HG03354 (cell line): ENCODE measurements at regions not wholly inside any gene's neighbourhood (a gene's known extent, or its start where the extent isn't known, plus 50 kb on each side); places are given as distances from the start of the nearest gene placed in this dataset.

Experiments used
- ATAC-seq: cut with Tn5 transposase; IDR thresholded peaks from one replicate; pipeline ENCODE4 v1.9.1; 2021; ENCODE audit warnings: mild to moderate bottlenecking; ENCODE audit not compliant: unreplicated experiment, poor library complexity, severe bottlenecking

DNA sequence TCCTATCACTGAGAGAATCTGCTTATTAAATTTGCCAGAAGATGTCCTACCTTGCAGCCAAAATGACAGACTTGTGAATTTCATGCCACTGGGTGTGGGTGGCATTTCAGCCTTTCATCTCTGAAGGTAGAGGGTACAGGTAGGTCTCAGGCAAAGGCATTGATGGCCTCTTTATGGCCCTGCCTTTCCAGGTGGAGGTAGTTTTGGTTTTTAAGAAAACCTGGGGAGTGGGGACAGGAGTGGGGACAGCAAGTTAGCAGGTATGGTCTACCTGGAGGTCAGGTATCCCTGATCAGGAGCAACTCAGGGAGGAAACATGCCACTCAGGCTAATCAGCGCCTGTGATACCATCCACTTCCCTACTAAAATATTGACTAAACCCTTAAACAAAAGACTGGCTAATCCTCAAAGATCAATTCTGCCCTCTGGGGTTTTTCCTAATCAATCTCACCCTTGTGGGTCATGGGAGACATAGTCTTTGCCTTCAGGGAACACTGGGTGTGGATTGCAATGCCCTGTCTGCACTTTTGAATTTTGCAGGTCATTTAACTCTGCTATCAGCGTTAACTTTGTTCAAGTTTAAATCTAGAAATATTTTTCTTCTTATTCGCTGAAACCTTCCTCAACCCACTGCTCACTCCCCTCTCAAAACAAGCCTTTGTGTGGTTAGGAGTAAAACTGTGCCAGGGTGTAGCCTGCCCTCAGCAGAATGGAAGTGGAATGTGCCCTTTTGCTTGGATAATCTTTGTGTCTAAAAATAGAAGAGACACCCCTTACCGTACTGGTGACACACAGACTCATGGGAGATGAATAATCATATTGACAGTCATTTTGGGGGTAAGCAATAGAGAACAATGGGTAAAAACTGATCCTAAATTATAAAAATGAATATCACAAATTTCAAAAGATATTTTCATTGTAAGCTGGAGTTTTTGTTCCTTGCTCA is 233.7 kb downstream of the COG6 start:
- ATAC-seq: no peak

DNA sequence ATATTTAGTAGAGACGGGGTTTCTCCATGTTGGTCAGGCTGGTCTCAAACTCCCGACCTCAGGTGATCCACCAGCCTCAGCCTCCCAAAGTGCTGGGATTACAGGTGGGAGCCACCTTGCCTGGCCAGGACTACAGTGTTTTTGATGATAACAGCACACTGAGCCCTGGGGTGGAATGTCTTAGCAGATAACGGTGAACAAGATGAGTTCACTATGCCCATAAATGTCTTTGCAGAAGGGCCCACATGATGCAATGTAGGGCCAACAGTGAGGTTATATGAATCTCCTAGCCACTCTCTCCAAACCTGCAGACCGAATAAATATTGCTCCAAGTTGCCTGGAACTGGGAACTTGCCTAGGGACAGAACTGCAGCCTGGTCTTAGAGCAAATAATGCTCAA is 235.1 kb downstream of the COG6 start:
- no peak for ATAC-seq

DNA sequence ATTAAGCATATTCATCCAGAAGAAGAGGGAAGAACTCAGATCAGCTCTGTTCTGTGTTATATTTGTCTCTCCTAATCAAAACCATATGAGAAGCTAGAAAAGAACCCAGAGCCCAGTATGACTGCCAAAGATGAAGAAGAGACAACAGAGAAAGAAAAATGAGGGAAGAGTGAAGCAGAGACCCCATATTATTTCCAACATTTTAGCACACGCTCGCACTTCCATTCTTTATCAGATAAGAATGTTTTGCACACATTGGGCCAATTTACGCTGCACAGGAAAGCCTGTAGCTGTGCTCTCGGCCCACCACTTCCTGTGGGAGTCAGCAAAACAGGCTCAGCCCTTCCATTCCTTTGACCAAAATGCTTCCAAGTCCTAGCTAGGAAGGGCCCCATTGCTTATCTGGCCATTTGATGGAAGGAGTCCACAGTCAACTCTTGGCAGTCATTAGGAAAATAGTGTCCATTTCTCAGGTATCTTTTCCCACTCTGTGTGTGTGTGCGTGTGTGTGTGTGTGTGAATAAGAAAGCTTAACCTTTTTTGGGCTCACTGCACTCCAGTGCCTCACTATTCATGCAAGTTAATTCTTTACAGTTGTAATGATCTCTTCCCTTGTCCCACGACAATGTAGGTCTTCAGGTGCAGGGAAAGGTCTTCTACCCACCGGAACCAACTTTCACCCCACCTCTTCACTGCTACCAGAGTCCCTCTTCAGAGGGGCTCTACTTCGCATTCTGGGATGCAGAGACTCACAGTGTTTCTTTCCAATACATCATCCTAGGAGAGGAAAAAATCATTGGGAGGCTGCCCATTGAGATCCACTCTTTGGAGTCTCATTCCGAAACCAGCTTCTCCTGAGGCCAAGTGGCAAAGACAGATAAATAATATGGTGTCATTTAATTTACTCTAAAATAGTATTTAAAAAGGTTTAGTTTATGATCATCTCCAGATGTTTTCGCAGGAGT is 237.5 kb downstream of the COG6 start:
- ATAC-seq: no peak

DNA sequence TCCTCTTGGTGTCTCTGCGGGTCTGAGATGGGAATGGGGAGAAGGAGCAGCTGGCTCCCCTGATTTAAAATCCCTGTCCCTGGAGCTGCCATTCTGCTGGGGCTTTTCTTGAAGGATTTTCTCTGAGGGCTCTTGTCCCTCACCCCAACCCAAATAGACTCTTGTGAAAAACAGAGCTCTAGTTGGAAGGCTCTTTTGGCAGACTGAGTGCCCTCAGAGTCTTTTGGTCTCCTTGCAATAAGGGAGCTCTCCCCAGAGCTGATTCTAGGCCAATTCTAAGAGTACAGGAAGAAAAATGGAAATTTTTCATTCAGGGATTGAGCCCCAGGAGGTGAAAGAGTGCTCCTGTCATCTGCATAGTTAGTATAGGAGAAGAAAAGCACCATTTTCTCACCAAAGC is 238.3 kb downstream of the COG6 start:
- no peak for ATAC-seq

DNA sequence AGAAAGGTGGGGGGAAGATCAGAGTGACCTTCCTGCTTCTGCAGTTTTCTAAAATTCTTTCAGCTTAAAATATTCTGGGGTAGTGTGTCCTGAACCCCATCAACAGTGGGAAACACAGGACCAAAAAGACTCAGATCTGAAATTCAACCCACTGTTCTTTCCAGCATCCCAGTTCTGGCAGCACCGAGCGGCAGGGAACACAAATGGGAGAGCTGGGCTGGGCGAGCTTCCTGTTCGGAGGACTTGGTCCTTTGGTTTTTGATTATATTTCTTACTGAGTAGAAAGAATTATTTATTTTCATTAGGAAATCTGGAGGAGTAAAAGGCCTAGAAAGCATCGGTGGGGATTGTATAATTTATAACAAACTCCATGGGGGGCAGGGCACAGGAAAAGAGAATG is 239.1 kb downstream of the COG6 start:
- no peak for ATAC-seq

DNA sequence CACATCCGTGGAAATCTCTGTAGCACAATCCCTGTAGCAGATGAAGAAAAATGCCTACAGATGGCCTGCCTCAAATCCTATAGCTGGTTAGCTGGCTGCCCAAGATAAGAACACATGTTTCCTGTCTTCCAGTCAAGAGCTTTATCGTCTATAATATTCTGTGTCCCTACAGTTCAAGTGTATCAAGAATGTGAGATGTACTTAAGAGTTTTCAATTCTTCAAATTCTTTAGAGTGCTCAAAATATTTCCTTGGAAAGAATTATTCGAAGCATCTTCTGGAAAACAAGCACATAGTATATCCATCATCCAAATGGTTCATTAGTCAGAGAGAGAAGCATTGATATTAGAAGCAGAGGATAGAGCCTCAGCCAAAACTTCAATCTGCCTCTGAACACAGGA is 239.8 kb downstream of the COG6 start:
- no peak for ATAC-seq

DNA sequence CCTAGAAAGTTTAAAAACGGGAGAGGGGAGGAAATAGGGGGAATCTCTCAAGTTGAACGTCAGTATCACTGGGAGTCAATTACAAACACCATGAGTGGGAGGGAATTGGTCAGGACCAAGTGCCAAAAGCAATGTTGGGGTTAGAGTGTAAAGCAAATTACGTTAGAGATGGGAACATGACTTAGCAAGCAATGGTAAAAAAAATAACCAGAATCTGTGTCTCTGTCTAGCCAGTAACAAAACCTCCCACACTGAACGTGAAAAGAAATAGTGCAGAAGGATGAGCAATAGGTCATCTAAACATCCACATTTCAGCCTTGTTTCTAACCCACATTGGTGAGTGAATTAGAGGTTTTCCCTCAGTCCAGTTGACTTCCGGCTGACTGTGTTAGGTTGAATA is 242.2 kb downstream of the COG6 start:
- no peak for ATAC-seq

DNA sequence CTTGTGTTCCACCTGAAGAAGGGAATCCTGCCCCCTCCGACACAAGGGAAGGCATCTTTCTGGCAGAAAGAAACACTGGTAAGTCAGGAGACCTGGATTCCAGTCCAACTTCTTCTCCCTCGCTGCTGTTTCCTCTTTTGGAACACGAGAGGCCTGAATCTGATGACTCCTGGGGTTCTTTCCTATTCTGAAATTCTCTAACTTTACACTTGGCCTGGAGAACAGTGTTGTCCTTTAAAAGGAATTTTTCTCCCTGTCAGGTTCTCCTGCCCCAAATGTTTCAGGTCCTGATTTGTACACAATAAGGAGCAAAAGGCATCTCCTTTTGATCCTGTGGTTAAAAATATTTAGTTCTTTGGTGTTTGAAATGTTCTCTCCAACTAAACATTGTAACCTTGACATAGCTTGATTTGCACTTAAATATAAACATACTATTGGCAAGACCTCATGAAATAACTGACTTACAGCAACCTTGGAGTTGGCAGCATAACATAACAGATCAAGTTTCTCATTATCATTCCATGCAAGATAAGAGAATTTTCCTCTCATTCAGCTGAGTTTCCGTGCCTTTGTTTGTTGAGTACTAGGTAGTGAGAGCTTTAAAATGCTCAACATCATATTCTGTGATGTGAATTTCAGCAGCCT is 244.8 kb downstream of the COG6 start:
- ATAC-seq: no peak

DNA sequence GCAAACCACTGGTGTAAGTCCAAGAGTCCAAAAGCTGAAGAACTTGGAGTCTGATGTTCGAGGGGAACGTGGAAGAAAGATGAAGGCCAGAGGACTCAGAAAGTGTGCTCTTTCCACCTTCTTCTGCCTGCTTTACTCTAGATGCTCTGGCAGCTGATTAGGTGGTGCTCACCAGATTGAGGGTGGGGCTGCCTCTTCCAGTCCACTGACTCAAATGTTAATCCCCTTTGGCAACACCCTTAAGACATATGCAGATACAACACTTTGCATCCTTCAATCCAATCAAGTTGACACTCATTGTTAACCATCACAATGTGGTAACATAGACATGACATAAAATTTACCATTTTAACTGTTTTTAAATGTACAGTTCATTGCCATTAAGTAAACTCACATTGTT is 249.5 kb downstream of the COG6 start:
- ATAC-seq: no peak

DNA sequence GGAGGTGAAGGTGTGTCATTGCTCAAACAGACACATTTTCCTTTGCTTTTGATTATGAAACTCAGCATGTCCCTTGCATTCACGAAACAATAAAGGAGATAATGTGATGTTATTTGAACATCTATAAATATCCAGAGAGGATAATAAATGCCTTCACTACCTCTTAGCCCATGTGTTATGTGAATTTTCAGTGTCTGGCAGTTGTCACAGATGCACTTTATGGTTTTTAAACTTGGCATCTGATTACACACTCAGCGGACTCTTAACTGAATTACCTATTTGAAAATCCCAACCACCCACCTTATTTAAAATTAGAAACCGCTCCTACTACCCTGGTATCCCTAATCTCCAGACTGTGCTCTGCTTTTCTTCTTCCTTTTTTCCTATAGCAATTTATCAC is 254.2 kb downstream of the COG6 start:
- ATAC-seq: no peak

DNA sequence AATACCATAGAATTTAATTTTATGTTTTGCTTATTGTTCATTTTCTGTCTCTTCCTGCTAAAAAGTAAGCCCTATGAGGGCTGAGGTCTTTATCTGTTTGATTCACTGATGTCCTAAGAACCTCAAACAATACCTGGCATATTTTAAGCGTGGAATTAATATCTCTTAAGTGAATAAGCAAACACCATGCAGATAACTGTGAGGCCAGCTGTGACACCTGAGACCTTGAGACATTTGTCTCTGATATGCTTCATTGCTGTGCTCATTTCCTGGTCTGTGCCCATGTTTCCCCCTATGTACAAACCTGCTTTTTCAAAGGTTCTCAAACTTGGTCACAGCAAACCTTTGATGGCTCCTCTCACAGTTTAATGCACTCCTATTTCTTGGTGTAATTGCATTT is 254.6 kb downstream of the COG6 start:
- ATAC-seq: no peak

DNA sequence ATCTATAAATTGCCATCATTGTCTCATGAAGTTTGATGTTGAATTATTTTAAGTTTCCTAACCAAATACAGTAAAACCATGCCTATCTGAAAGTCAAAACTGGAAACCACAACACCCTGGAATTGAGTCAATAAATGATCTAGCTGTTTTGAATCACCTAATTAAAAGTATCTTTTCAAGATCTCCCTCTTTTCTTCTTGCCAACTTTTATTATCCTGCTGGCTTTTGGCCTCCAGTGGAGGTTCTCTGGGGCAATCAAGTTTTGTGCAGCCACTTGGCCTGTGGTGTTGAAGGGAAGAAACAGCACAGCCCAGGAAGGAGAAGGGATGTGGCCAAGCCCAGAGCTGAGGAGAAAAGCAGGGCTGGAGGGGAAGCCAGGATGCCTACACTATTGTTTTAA is 255.4 kb downstream of the COG6 start:
- no peak for ATAC-seq

DNA sequence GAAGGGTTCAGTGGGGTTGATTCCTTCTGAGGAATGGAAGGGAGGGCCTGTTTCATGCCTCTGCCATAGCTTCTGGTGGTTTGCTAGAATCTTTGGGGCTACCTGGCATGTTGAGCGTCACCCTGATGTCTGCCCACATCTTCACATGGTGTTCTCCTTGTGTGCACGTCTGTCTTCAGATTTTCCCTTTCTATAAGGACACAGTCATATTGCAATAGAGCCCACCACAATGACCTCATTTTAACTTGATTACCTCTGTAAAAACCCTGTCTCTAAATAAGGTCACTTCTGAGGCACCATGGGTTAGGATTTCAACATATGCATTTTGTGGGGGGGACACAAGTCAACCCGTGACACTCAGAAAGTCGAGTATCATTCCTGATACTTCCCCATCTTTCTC is 257.9 kb downstream of the COG6 start:
- ATAC-seq: no peak

DNA sequence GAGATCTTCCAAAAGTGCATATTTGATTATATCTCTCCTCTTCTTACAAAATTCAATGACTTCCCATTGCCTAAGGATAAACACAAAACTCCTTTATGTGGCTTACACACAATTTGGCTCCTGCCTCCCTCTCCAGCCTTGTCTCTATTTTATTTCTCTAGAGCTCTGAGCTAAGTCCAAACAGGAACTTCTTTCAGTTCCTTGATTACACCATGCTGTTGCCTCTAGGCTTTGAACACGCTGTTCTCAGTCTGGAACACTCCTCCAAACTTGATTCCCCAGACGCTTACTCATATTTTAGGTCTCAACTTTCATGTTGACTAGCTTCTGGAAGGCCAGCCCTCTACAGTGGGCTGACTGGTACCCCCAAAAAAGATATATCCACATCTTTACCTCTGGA is 258.5 kb downstream of the COG6 start:
- no peak for ATAC-seq

DNA sequence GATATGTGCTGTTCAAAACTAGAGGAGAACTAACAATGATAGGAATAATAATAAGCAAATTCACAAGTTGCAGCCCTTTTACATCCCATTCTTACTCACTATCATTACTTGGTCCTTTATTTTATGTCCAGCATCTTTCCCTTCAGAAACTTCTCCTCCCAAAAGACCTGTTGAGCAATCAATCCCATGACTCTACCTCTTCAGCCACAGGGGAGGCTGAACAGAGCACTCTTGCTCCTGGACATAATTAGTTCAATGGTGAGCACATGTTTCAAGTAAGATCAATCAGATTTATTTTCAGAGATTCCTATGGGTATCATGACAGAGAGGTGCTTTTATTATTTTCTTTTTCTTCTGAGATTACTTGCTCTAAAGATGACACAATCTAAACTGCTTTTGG is 260.0 kb downstream of the COG6 start:
- no peak for ATAC-seq

DNA sequence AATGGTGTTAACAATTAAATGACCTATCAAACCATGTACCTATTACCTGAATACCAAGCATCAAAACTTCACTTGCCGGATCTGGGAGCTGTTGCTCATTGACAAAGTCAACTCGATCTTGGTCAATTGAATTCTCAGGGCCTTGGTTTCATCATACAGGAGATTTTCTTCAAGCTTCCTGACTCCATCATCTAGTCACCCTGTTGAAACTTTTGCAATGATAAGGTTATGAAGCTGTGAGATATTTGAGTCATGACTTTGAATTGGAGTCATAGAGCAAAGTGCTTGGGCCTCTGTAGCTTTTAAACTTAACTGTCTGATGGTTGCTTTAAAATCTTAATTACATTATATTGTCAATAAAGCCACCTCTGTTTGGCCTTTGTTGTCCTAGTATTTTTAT is 260.9 kb downstream of the COG6 start:
- ATAC-seq: no peak

DNA sequence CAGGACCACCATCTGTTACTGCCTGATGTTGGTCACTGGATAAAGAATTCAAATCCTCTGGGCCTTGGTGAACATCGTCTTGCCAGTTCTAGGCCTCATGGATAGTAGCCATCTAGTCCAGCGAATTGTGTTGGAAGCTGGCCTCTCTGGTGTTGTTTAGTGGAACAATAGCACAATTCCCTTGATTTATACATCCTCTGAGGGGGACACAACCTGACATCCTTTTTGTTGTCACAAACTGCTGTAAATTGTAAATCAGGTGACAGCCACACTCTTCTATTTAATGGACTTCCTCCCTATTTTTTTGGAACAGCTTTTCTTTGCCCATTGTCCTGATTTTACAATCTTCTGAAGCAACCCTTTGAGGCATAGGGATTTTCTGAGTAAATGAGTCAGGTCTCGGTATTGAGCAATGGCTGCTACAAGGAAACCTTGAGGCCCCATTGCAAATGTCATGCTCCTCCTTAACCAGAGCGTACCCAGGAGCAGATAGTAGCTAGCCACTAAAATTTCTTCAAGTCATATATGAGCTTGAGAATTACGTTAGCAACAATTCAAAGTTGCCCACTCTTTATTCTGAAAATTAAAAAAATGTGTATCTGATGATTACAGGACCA is 263.3 kb downstream of the COG6 start:
- ATAC-seq: no peak

DNA sequence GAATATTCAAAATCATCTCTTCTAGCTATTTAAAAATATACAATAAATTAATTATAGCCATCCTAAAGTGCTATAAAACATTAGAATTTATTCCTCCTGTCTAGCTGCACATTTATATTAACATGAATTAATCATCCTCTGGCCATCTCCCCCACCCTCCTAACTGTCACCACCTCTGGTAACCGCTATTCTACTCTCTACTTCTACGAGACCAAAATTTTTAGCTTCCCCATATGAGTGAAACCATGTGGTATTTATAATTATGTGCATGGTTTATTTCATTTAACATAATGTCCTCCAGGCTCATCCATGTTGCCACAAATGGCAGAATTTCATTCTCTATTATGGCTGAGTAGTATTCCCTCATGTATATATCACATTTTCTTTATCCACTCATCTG is 265.2 kb downstream of the COG6 start:
- no peak for ATAC-seq

DNA sequence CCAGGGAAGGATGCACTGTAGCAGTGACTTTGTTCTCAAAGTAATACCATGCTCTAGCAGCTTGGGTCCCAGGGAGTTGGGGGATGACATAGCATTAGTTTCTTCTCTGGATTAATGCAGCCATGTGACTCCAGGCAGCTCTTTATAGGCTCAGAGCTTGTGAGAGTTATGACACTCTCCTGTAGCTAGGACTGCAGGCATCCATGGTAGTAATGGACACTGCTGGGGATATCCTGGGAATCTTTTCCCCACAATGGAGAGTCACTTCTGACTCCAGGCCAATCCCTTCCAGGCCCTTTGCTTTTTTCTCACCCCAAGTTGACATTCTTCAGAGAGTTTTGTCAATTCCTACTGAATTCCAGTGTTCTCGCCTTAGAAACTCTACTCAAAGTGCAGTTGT is 270.9 kb downstream of the COG6 start:
- ATAC-seq: no peak

DNA sequence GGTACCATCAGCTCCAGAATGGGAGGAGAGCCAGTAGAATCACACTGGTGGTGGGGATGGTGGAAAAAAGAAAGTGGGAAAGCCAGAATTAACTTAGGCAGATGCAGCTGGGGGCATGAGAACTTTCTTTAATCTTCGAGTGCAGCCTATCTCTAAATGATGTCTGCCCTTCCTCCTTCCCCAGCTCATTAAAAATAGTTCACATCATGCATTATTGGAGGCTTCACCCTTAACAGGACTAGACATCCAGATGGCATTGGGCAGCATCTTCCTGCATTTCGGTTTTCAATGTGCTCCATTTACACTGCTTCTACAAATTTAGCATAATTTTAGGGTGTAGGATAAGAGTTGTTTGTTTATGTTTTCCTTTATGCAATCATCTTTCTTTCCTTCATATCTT is 272.8 kb downstream of the COG6 start:
- no peak for ATAC-seq
